H1 (cell line): ENCODE measurements at regions not wholly inside any gene's neighbourhood (a gene's known extent, or its start where the extent isn't known, plus 50 kb on each side); places are given as distances from the start of the nearest gene placed in this dataset.

Experiments
- ATF2 ChIP-seq: IDR thresholded peaks from 2 replicates; pipeline ENCODE4 v1.6.1; 2012; ENCODE audit warnings: low read length, inconsistent platforms
- CHD2 ChIP-seq: IDR thresholded peaks from 2 replicates; pipeline ENCODE4 v1.6.1; 2012; ENCODE audit warnings: low read length, improper control_type of control experiment
- JUN ChIP-seq: IDR thresholded peaks from 2 replicates; pipeline ENCODE4 v1.6.1; 2011; ENCODE audit warnings: low read depth, mild to moderate bottlenecking, improper control_type of control experiment, low read length
- PHF8 ChIP-seq: fragments of 200-600 bp; sonication (generic); conservative IDR thresholded peaks from 2 replicates; pipeline ENCODE4 v1.7.1; 2012; ENCODE audit warnings: low read depth, mild to moderate bottlenecking, inconsistent platforms, low read length, moderate library complexity
- SIN3A ChIP-seq, 2 experiments: IDR thresholded peaks in 1 of 2; conservative IDR thresholded peaks in 1 of 2; 2 replicates each; pipeline ENCODE4 v1.6.1; 2011 to 2012; ENCODE audit warnings: low read length in 2 of 2, improper control_type of control experiment in 1 of 2, low read depth in 1 of 2, mild to moderate bottlenecking in 1 of 2
- TAF1 ChIP-seq: IDR thresholded peaks from 2 replicates; pipeline ENCODE4 v1.6.1; 2011; ENCODE audit warnings: mild to moderate bottlenecking, low read depth, low read length

GRCh38 chr6:140027219-140027618, 652.8 kb upstream of the CITED2 start (continued):
- TF ChIP-seq ATF2 (no peak), JUN (no peak), CHD2 (no peak), PHF8 (no peak), TAF1 (no peak), SIN3A (conservative IDR thresholded peaks at IDR 0.05 in 1 of 2, IDR thresholded peaks at IDR 0.05 in 1 of 2; ENCODE audit: low read depth in 1 of 2, low read length in 2 of 2) (no peak)
